NCI-H524 (cell line): ENCODE measurements at regions not wholly inside any gene's neighbourhood (a gene's known extent, or its start where the extent isn't known, plus 50 kb on each side); places are given as distances from the start of the nearest gene placed in this dataset.

Experiments used
- DNase-seq, 2 experiments: peaks; one replicate each; lab custom pipeline; 2025; lab: John Stamatoyannopoulos, UW

DNA sequence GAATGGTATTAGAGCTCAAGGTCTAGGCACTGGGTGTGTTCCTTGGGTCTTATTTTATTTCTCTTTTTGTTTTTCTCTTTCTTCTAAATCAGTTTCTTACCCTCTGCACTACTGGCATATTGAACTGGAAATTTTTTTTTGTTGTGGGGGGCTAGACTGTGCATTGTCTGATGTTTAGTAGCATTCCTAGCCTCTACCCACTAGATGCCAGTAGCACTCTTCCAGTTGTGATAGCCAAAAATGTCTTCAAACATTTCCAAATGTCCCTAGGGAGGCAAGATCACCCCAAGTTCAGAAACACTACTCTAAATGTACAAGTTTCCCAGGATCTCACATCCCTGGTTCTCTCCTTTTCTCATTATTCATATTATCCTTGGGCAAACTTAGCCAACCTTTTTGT lies 69.8 kb upstream of the AMOT start:
- peak in 1 of 2 experiments; percentile 12 for DNase-seq

DNA sequence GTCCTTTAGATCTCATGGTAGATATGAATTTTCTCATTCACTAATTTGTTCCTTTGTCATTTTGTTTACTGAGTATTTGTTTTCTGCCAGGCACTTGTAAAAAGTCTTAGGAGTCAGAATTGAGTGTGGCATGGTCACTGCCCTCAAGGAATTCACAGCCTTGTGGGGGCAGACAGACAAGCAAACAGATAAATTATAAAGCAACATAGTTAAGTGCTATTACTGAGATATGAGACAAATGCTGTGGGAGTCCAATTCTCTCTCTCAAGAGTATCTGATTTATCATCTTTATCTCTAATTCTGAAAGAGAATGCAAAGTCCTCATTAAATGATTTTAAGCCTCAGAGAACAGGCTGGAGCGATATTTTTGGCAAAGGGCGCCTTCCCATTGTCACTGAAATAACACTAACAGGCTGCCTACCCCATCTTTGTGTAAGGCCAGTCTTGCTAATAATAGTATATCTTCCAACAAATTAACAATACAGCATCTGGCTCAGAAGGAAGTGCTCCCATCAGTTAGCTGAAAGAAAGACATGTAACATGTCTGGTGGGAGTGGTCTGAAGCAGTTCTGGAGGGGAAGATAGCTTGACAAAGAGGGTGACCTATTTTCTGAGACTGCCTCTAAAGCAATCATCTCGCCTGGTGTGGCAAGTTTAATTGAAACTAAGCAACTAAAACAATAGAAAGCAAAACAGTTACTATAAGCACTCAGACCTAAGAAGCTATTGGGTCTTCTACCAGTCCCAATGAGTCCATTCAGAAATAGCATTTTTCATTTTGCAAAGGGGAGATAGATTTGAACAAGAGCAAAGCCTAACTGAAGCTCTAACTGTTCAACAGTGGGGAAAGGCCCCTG lies 61.5 kb upstream of the AMOT start:
- no peak for DNase-seq

GRCh38 chrX:112896051-112896450 lies 55.4 kb upstream of the AMOT start:
- DNase-seq: no peak
